ENCODE measurements at regions not wholly inside any gene's neighbourhood (a gene's known extent, or its start where the extent isn't known, plus 50 kb on each side); places are given as distances from the start of the nearest gene placed in this dataset.

- Histone ChIP-seq H3K4me1 (replicated peaks in 1 of 2) (no peaks in the 10 kb centered on the region), H3K27ac (no peak overlapping the region), H3K27me3 (no peaks in the 10 kb centered on the region), H3K4me3 (no peak overlapping the region), H3K9me3 (replicated peaks in 1 of 3) (no peaks in the 10 kb centered on the region), H3K36me3 (replicated peaks in 1 of 2) (no peaks in the 10 kb centered on the region)
- WGBS, 4 donors, result 86 to 90% (median 89%) methylated on average over 1 of the region's 1 CpG
- DNase-seq, result no peak
- TF ChIP-seq POLR2A (IDR thresholded peaks at IDR 0.05), result no peak
- no peak for TF ChIP-seq CTCF (IDR thresholded peaks at IDR 0.05)
- intact Hi-C loops (cut with DNase I), result no loop called here
Observed at GRCh38 chr12:126185025-126185424, 1119.8 kb downstream of the AACS start.

- intact Hi-C loops (cut with DNase I), result no loop called here
- Histone ChIP-seq H3K4me1 (replicated peaks in 1 of 2) (no peaks in the 10 kb centered on the region), H3K9me3 (replicated peaks in 1 of 3) (no peaks in the 10 kb centered on the region), H3K27me3 (peaks cover 14% of the 10 kb centered on the region), H3K27ac (no peak overlapping the region), H3K36me3 (replicated peaks in 1 of 2) (no peaks in the 10 kb centered on the region), H3K4me3 (no peak overlapping the region)
- 61 to 73% (median 66%) methylated on average over 10 of the region's 10 CpGs for WGBS, 4 donors
- TF ChIP-seq POLR2A (IDR thresholded peaks at IDR 0.05) (no peak), CTCF (IDR thresholded peaks at IDR 0.05) (no peak)
- DNase-seq, result no peak
Observed at GRCh38 chr12:126189856-126190255, 1124.6 kb downstream of the AACS start.

GRCh38 chr12:126191031-126191891 is 1126.0 kb downstream of the AACS start:
- TF ChIP-seq POLR2A (IDR thresholded peaks at IDR 0.05) (no peak), CTCF (IDR thresholded peaks at IDR 0.05) (no peak)

GRCh38 chr12:126191949-126192348 is 1126.7 kb downstream of the AACS start:
- no peak overlapping the region for H3K4me3 ChIP-seq
- intact Hi-C loops (cut with DNase I), result no loop called here
- no peaks in the 10 kb centered on the region for H3K9me3 ChIP-seq (replicated peaks in 1 of 3)
- 78 to 84% (median 81%) methylated on average over 13 of the region's 13 CpGs for WGBS, 4 donors
- DNase-seq, result no peak
- no peak overlapping the region for H3K27ac ChIP-seq
- H3K27me3 ChIP-seq, result peaks cover 14% of the 10 kb centered on the region
- no peaks in the 10 kb centered on the region for H3K4me1 ChIP-seq (replicated peaks in 1 of 2)
- no peaks in the 10 kb centered on the region for H3K36me3 ChIP-seq (replicated peaks in 1 of 2)
- TF ChIP-seq CTCF (IDR thresholded peaks at IDR 0.05) (no peak), POLR2A (IDR thresholded peaks at IDR 0.05) (no peak)

More at GRCh38 chr12:126191031-126191891, 1126.0 kb downstream of the AACS start:
- H3K27ac ChIP-seq, result no peak overlapping the region
- intact Hi-C loops (cut with DNase I), result no loop called here
- no peaks in the 10 kb centered on the region for H3K36me3 ChIP-seq (replicated peaks in 1 of 2)
- 6 to 10% (median 8%) methylated on average over 15 to 62 of the region's 62 CpGs for WGBS, 4 donors
- DNase-seq, result no peak
- H3K4me3 ChIP-seq, result no peak overlapping the region
- H3K4me1 ChIP-seq (replicated peaks in 1 of 2), result no peaks in the 10 kb centered on the region
- peaks cover 14% of the 10 kb centered on the region for H3K27me3 ChIP-seq
- no peaks in the 10 kb centered on the region for H3K9me3 ChIP-seq (replicated peaks in 1 of 3)

Measured in adrenal gland (tissue), 9 donors.